Neural cell (in vitro differentiated cells): ENCODE measurements at regions not wholly inside any gene's neighbourhood (a gene's known extent, or its start where the extent isn't known, plus 50 kb on each side); places are given as distances from the start of the nearest gene placed in this dataset.

Experiments used
- H2AFZ ChIP-seq: fragments of 200-600, 300-800 bp; sonication (generic), shearing (Covaris generic); 2 replicates; pipeline ENCODE4 v1.6.0; 2014; ENCODE audit warnings: low read depth, mild to moderate bottlenecking, antibody characterized with exemption, low read length, moderate library complexity
- H3F3A ChIP-seq: fragments of 200-600 bp; shearing (Covaris generic); 2 replicates; pipeline ENCODE4 v1.6.1; 2016; ENCODE audit warnings: mild to moderate bottlenecking, moderate library complexity, mixed read lengths, antibody characterized with exemption, low read length; ENCODE audit not compliant: insufficient read depth, poor library complexity, severe bottlenecking
- H3K27ac ChIP-seq: fragments of 200-600, 300-800 bp; sonication (generic), shearing (Covaris generic); 2 replicates; pipeline ENCODE4 v1.5.1; 2014; ENCODE audit warnings: mild to moderate bottlenecking, low read length, moderate library complexity
- H3K27me3 ChIP-seq: fragments of 300-800, 200-600 bp; sonication (generic), shearing (Covaris generic); 2 replicates; pipeline ENCODE4 v1.6.0; 2014; ENCODE audit warnings: mild to moderate bottlenecking, low read depth, low read length, moderate library complexity; ENCODE audit not compliant: insufficient read depth
- H3K36me3 ChIP-seq: fragments of 300-800, 200-600 bp; sonication (generic), shearing (Covaris generic); 2 replicates; pipeline ENCODE4 v1.5.1; 2014; ENCODE audit warnings: mild to moderate bottlenecking, antibody characterized with exemption, low read length, moderate library complexity; ENCODE audit not compliant: insufficient read depth
- H3K4me2 ChIP-seq: fragments of 300-800, 200-600 bp; sonication (generic), shearing (Covaris generic); 2 replicates; pipeline ENCODE4 v1.6.0; 2014; ENCODE audit warnings: mild to moderate bottlenecking, low read length
- H3K4me3 ChIP-seq: fragments of 300-800, 200-600 bp; sonication (generic), shearing (Covaris generic); 2 replicates; pipeline ENCODE4 v1.5.1; 2014; ENCODE audit warnings: mild to moderate bottlenecking, low read length, moderate library complexity
- H3K79me2 ChIP-seq: fragments of 200-600 bp; shearing (Covaris generic); replicated peaks from 2 replicates; pipeline ENCODE4 v1.6.0; 2014; ENCODE audit warnings: mild to moderate bottlenecking, low read length, moderate library complexity; ENCODE audit not compliant: insufficient read depth
- H3K9ac ChIP-seq: fragments of 300-800, 200-600 bp; sonication (generic), shearing (Covaris generic); 2 replicates; pipeline ENCODE4 v1.6.1; 2016; ENCODE audit warnings: mild to moderate bottlenecking, low read length, mixed read lengths
- H3K9me2 ChIP-seq: fragments of 200-600 bp; shearing (Covaris generic); 2 replicates; pipeline ENCODE4 v1.6.1; 2016; ENCODE audit warnings: mild to moderate bottlenecking, low read length, mixed read lengths; ENCODE audit not compliant: insufficient read depth
- H3K9me3 ChIP-seq: fragments of 200-600, 300-800 bp; sonication (generic), shearing (Covaris generic); 2 replicates; pipeline ENCODE4 v1.6.1; 2016; ENCODE audit warnings: mild to moderate bottlenecking, mixed run types, low read length, moderate library complexity, mixed read lengths
- H4K20me1 ChIP-seq: fragments of 200-600 bp; shearing (Covaris generic); 2 replicates; pipeline ENCODE4 v1.6.1; 2016; ENCODE audit warnings: mild to moderate bottlenecking, mixed run types; ENCODE audit not compliant: insufficient read depth
- CTCF ChIP-seq: fragments of 450-650 bp; IDR thresholded peaks from 2 replicates; pipeline ENCODE4 v1.5.1; 2014; ENCODE audit warnings: antibody characterized with exemption, mild to moderate bottlenecking, moderate library complexity; ENCODE audit not compliant: poor library complexity, severe bottlenecking
- EP300 ChIP-seq: fragments of 450-650 bp; conservative IDR thresholded peaks from 2 replicates; pipeline ENCODE4 v1.6.1; 2014; ENCODE audit warnings: antibody characterized with exemption, mild to moderate bottlenecking, moderate library complexity; ENCODE audit not compliant: poor library complexity, severe bottlenecking
- EZH2 ChIP-seq: fragments of 200-600, 300-800 bp; shearing (Covaris generic), sonication (generic); IDR thresholded peaks from 2 replicates; pipeline ENCODE4 v1.6.1; 2014; ENCODE audit warnings: antibody characterized with exemption, low read length, borderline replicate concordance, mild to moderate bottlenecking; ENCODE audit not compliant: insufficient read depth, poor library complexity, severe bottlenecking
- MXI1 ChIP-seq: fragments of 450-650 bp; conservative IDR thresholded peaks from 2 replicates; pipeline ENCODE4 v1.6.1; 2014; ENCODE audit warnings: antibody characterized with exemption, mild to moderate bottlenecking; ENCODE audit not compliant: poor library complexity, severe bottlenecking
- POLR2AphosphoS5 ChIP-seq: IDR thresholded peaks from 2 replicates; pipeline ENCODE4 v1.6.1; 2012
- RAD21 ChIP-seq: fragments of 450-650 bp; conservative IDR thresholded peaks from 2 replicates; pipeline ENCODE4 v1.6.1; 2014; ENCODE audit warnings: antibody characterized with exemption, mild to moderate bottlenecking, moderate library complexity
- REST ChIP-seq: IDR thresholded peaks from 2 replicates; pipeline ENCODE4 v1.6.1; 2012; ENCODE audit warnings: borderline replicate concordance
- SMC3 ChIP-seq: fragments of 450-650 bp; conservative IDR thresholded peaks from 2 replicates; pipeline ENCODE4 v1.6.1; 2014; ENCODE audit warnings: antibody characterized with exemption, mild to moderate bottlenecking, moderate library complexity; ENCODE audit not compliant: poor library complexity
- TAF1 ChIP-seq: IDR thresholded peaks from 2 replicates; pipeline ENCODE4 v1.6.1; 2012; ENCODE audit warnings: low read depth

GRCh38 chr13:111868716-111869115 is 198.2 kb upstream of the SOX1 start:
- no peak overlapping the region for H3K27ac ChIP-seq
- no peak for TF ChIP-seq EP300
- TF ChIP-seq SMC3: no peak
- no peak for TF ChIP-seq REST
- no peak for TF ChIP-seq EZH2
- H3K36me3 ChIP-seq: no peaks in the 10 kb centered on the region
- no peaks in the 10 kb centered on the region for H3K9me2 ChIP-seq
- H3K9me3 ChIP-seq: peaks cover 4% of the 10 kb centered on the region
- H3K27me3 ChIP-seq: no peaks in the 10 kb centered on the region
- H3K79me2 ChIP-seq: no peaks in the 10 kb centered on the region
- no peak overlapping the region for H2AFZ ChIP-seq
- no peak overlapping the region for H3K9ac ChIP-seq
- H4K20me1 ChIP-seq: no peaks in the 10 kb centered on the region
- no peaks in the 10 kb centered on the region for H3F3A ChIP-seq
- H3K4me2 ChIP-seq: no peak overlapping the region
- no peak overlapping the region for H3K4me3 ChIP-seq

- Histone ChIP-seq H2AFZ (no peak overlapping the region), H3K36me3 (no peaks in the 10 kb centered on the region), H3K9ac (no peak overlapping the region), H3K27me3 (no peaks in the 10 kb centered on the region), H3K9me3 (peaks cover 3% of the 10 kb centered on the region), H3K4me3 (no peak overlapping the region), H3K4me2 (no peak overlapping the region), H4K20me1 (no peaks in the 10 kb centered on the region), H3K9me2 (no peaks in the 10 kb centered on the region), H3K27ac (no peak overlapping the region), H3F3A (no peaks in the 10 kb centered on the region), H3K79me2 (no peaks in the 10 kb centered on the region)
- TF ChIP-seq SMC3: no peak
- no peak for TF ChIP-seq EP300
- no peak for TF ChIP-seq RAD21
- TF ChIP-seq MXI1: no peak
- TF ChIP-seq TAF1: no peak
- TF ChIP-seq POLR2AphosphoS5: no peak
- no peak for TF ChIP-seq REST
- TF ChIP-seq EZH2: no peak
- no peak for TF ChIP-seq CTCF
Observed at GRCh38 chr13:111872475-111873150, 194.3 kb upstream of the SOX1 start.
